ENCODE measurements at regions not wholly inside any gene's neighbourhood (a gene's known extent, or its start where the extent isn't known, plus 50 kb on each side); places are given as distances from the start of the nearest gene placed in this dataset.

- no peak for TF ChIP-seq EZH2 (IDR thresholded peaks at IDR 0.05; ENCODE audit: borderline replicate concordance, insufficient read depth, low read depth, low read length, poor library complexity, severe bottlenecking)
- no peak for TF ChIP-seq CTCF (IDR thresholded peaks at IDR 0.05)
Observed at GRCh38 chr6:74939721-74940620, 265.9 kb downstream of the COL12A1 start.
